ENCODE measurements at regions not wholly inside any gene's neighbourhood (a gene's known extent, or its start where the extent isn't known, plus 50 kb on each side); places are given as distances from the start of the nearest gene placed in this dataset.
A peak's percentile ranks its signal among the peaks of the same experiment; 100 is the strongest.

DNA sequence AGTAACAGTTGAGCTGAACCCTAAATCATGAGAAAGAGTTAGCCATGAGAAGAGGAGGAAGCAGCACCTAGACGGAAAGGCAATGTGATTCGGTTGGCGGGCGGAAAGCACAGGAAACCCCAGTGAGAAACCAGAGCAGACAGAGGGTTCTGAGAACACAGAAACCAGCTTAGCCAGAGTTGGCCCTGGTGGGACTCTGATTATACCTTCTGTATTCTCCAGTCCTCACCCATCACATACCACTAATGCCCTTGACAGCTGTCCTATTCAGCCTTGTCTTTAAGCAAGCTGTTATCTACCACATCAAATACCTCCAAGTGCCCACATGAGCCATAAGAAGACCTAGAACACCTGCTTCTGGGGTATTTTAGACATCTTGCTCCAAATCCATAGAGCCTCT, 58.9 kb upstream of the LRRC1 start:
- POLR2A ChIA-PET (ENCODE audit: unreplicated experiment), result interaction anchor here (0.5 kb wide), 1 partner anchor 178 kb away, joined by 8 read pairs; no protein-coding TSS in a partner anchor
- H3K4me2 ChIP-seq, result peak overlapping the region; percentile 66; the same call in 1 of the 2 replicates

DNA sequence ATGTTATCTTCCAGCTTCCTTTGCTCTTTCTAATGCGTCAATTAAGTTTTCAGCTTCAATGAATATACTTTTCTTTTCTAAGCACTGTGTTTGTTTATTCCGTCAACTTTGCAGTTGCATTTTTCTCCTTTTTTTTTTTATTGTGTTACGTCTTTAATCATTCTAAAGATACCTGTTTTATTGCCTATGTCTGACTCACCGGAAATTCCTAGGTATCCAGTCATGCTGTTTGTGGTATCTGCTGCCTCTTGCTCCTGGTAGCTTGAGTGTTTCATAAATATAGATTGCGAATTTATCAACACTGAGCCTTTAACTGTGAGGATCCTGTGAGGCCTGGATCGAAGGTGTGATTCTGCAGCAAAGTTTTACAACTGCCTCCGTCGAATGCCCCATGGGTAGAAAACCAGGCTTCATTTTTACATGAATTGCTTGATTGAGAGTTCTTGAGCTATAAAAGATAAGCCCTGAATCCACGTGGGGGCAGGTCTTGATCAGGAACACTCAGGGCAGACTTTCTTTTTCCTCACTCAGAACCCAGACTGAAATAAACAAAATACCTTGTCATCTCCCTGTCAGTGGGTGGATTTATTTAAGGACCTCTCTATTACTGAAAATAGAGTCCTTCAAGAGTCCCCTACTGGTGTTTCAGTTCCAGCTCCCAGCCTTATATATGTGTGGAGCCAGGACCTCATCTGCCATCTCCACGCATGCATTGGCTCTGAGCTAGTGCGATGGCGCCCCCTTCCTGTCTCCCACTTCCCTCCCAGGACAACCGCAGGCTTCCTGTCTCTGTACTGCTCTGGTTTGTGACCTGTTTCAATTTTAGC, 60.1 kb upstream of the LRRC1 start:
- no peaks in the 10 kb centered on the region for H3K79me2 ChIP-seq (ENCODE audit: low read depth)
- H3K4me2 ChIP-seq, result peak overlapping the region; percentile 66
- no peaks in the 10 kb centered on the region for H3K9me2 ChIP-seq (ENCODE audit: insufficient read depth)
- peak overlapping the region; percentile 95 for H3K27ac ChIP-seq
- H3K36me3 ChIP-seq (ENCODE audit: low read depth), result no peaks in the 10 kb centered on the region
- peak; percentile 59 to 96 for DNase-seq
- peak overlapping the region; percentile 73 for H2AFZ ChIP-seq
- TF ChIP-seq EZH2 (IDR thresholded peaks at IDR 0.05; ENCODE audit: low read depth), result no peak
- TF ChIP-seq, protein P1, sequence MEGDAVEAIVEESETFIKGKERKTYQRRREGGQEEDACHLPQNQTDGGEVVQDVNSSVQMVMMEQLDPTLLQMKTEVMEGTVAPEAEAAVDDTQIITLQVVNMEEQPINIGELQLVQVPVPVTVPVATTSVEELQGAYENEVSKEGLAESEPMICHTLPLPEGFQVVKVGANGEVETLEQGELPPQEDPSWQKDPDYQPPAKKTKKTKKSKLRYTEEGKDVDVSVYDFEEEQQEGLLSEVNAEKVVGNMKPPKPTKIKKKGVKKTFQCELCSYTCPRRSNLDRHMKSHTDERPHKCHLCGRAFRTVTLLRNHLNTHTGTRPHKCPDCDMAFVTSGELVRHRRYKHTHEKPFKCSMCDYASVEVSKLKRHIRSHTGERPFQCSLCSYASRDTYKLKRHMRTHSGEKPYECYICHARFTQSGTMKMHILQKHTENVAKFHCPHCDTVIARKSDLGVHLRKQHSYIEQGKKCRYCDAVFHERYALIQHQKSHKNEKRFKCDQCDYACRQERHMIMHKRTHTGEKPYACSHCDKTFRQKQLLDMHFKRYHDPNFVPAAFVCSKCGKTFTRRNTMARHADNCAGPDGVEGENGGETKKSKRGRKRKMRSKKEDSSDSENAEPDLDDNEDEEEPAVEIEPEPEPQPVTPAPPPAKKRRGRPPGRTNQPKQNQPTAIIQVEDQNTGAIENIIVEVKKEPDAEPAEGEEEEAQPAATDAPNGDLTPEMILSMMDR (conservative IDR thresholded peaks at IDR 0.05), result peak; percentile 61
- ChIA-PET CTCF (interaction anchor here (0.6 to 1.8 kb wide), 8 partner anchors 9 to 1959 kb away, joined by 3 to 16 read pairs (median 4); no protein-coding TSS in a partner anchor), POLR2A (ENCODE audit: unreplicated experiment) (interaction anchor here (0.6 to 1.1 kb wide), 10 partner anchors 10 to 1502 kb away, joined by 3 to 13 read pairs (median 6); partner anchors contain the start of gene GCLC)
- no peaks in the 10 kb centered on the region for H3K27me3 ChIP-seq (ENCODE audit: insufficient read depth, low read depth)
- intact Hi-C loops (cut with micrococcal nuclease; ENCODE audit: unreplicated experiment), result loop anchor here (1.0 to 2.0 kb wide), 3 partner anchors 60 to 222 kb away; no protein-coding TSS in a partner anchor
- H3K4me1 ChIP-seq (replicated peaks; ENCODE audit: insufficient read depth), result peaks cover 53% of the 10 kb centered on the region
- H3F3A ChIP-seq (ENCODE audit: insufficient read depth, low read depth), result peaks cover 24% of the 10 kb centered on the region
- TSS peak; percentile 99 for BruUV-seq (replicated peaks)
- H3K4me3 ChIP-seq, result peak overlapping the region; percentile 44
- no peaks in the 10 kb centered on the region for H4K20me1 ChIP-seq (ENCODE audit: insufficient read depth)
- peaks cover 12% of the 10 kb centered on the region; the same call in 1 of the 2 replicates for H3K9me3 ChIP-seq (ENCODE audit: insufficient read depth, low read depth)

More for the DNA sequence above, 58.9 kb upstream of the LRRC1 start:
- H3K27ac ChIP-seq, result peak overlapping the region; percentile 95
- H3K4me3 ChIP-seq, result no peak overlapping the region
- no peaks in the 10 kb centered on the region for H3K79me2 ChIP-seq (ENCODE audit: low read depth)
- DNase-seq, result no peak
- no peaks in the 10 kb centered on the region for H3K9me2 ChIP-seq (ENCODE audit: insufficient read depth)
- peaks cover 12% of the 10 kb centered on the region; the same call in 1 of the 2 replicates for H3K9me3 ChIP-seq (ENCODE audit: insufficient read depth, low read depth)
- H3K36me3 ChIP-seq (ENCODE audit: low read depth), result no peaks in the 10 kb centered on the region
- TF ChIP-seq, protein P1 (conservative IDR thresholded peaks at IDR 0.05), result no peak
- TF ChIP-seq EZH2 (IDR thresholded peaks at IDR 0.05; ENCODE audit: low read depth), result no peak
- intact Hi-C loops (cut with micrococcal nuclease; ENCODE audit: unreplicated experiment), result loop anchor here (2.0 kb wide), 2 partner anchors 191 to 221 kb away; no protein-coding TSS in a partner anchor
- no peak overlapping the region for H2AFZ ChIP-seq
- CTCF ChIA-PET, result no interaction called here
- no TSS peak for BruUV-seq (replicated peaks)
- H3K27me3 ChIP-seq (ENCODE audit: insufficient read depth, low read depth), result no peaks in the 10 kb centered on the region
- peaks cover 24% of the 10 kb centered on the region for H3F3A ChIP-seq (ENCODE audit: insufficient read depth, low read depth)
- H3K4me1 ChIP-seq (replicated peaks; ENCODE audit: insufficient read depth), result peaks cover 44% of the 10 kb centered on the region
- H4K20me1 ChIP-seq (ENCODE audit: insufficient read depth), result no peaks in the 10 kb centered on the region

DNA sequence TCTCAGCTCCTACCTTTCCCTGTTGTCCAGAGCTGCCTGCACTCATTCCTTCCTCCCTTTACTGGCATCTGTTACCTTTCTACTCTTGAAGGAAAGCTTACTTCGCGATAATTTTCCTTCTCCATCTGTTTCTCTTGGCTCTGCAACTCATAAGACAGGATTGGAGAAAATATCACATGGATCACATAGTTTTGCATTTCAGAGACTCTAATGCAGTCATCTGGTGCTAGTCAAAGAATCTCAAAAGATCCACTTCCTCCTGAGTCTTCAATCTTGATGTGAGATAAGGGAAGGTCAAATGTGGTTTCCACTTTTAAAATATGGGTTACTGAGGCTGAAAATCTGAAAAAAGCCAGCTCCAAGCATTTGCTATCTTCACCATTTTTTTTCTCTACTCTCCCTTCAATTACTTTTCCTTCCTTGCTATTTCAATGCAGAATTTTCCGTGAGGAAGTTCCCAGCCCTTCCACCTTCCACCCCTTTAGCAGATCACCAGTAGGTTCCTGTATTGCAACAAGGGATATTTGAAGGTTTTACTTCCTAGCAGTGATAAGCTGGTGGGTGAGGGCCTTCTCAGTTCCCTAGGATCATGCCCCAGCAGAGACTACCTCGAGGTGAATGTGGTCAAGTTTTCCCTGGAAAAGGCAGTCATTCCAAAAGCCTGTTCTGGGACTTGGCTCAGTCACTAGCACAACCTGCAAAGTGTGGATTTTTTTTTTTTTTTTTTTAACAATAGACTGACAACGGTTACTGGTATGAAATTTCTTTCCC, 62.8 kb upstream of the LRRC1 start:
- no peak overlapping the region for H3K27ac ChIP-seq
- no peaks in the 10 kb centered on the region for H3K36me3 ChIP-seq (ENCODE audit: low read depth)
- no peak overlapping the region for H3K4me2 ChIP-seq
- no peak overlapping the region for H2AFZ ChIP-seq
- no peak overlapping the region for H3K4me3 ChIP-seq
- H4K20me1 ChIP-seq (ENCODE audit: insufficient read depth), result no peaks in the 10 kb centered on the region
- H3K4me1 ChIP-seq (replicated peaks; ENCODE audit: insufficient read depth), result peaks cover 65% of the 10 kb centered on the region
- no peak for DNase-seq
- intact Hi-C loops (cut with micrococcal nuclease; ENCODE audit: unreplicated experiment), result no loop called here
- peaks cover 24% of the 10 kb centered on the region for H3F3A ChIP-seq (ENCODE audit: insufficient read depth, low read depth)
- H3K9me3 ChIP-seq (ENCODE audit: insufficient read depth, low read depth), result peaks cover 12% of the 10 kb centered on the region; the same call in 1 of the 2 replicates
- H3K79me2 ChIP-seq (ENCODE audit: low read depth), result no peaks in the 10 kb centered on the region
- H3K9me2 ChIP-seq (ENCODE audit: insufficient read depth), result no peaks in the 10 kb centered on the region
- TF ChIP-seq, protein P1 (conservative IDR thresholded peaks at IDR 0.05), result no peak
- no peak for TF ChIP-seq EZH2 (IDR thresholded peaks at IDR 0.05; ENCODE audit: low read depth)
- CTCF ChIA-PET, result interaction anchor here (0.6 to 2.6 kb wide), 4 partner anchors 13 to 667 kb away, joined by 3 to 14 read pairs (median 5); partner anchors contain the start of gene FBXO9
- BruUV-seq (replicated peaks), result no TSS peak
- H3K27me3 ChIP-seq (ENCODE audit: insufficient read depth, low read depth), result no peaks in the 10 kb centered on the region
- POLR2A ChIA-PET (ENCODE audit: unreplicated experiment), result interaction anchor here (0.6 to 0.7 kb wide), 3 partner anchors 54 to 230 kb away, joined by 3 to 7 read pairs (median 6); no protein-coding TSS in a partner anchor
